ENCODE measurements at regions not wholly inside any gene's neighbourhood (a gene's known extent, or its start where the extent isn't known, plus 50 kb on each side); places are given as distances from the start of the nearest gene placed in this dataset.

DNA sequence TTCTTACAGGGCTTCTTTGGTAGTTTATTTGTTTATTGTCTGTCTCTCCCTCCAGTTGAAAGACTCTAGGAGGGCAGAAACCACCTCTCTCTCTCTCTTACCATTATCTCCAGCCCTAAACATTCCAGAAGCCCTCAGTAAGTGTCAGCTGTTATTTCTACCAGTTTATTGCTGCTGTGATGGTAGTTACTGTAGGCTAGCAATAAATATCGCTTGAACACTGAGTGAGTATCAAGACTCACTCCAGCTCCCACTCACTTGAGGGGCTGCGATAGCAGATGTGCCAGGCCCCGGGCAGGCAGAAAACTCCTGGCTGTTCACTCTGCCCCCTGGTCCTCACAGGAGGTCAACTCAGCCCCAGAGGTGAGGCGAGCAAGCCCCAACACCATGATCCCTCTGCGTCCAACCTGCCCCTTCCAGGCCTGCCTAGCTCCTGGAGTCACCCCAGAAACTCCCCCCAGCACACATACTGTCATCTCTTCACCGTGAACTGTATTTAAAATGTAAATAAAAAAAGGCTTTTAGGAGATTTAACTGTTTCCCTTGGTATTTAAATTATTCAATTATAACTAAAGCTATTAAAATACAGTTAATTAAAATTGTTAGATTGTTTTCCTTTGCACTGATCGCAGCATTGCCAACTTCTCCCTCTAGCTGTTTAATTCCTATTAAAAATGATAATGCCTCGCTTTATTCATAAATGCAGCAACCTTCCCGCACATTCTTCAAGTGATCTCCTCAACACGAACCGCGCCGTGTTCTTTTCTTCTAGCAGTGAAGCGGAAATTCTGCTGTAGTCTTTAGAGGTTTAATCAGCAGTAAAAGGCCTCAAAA lies 321.1 kb upstream of the ZMIZ1 start:
- TF ChIP-seq, protein P1, sequence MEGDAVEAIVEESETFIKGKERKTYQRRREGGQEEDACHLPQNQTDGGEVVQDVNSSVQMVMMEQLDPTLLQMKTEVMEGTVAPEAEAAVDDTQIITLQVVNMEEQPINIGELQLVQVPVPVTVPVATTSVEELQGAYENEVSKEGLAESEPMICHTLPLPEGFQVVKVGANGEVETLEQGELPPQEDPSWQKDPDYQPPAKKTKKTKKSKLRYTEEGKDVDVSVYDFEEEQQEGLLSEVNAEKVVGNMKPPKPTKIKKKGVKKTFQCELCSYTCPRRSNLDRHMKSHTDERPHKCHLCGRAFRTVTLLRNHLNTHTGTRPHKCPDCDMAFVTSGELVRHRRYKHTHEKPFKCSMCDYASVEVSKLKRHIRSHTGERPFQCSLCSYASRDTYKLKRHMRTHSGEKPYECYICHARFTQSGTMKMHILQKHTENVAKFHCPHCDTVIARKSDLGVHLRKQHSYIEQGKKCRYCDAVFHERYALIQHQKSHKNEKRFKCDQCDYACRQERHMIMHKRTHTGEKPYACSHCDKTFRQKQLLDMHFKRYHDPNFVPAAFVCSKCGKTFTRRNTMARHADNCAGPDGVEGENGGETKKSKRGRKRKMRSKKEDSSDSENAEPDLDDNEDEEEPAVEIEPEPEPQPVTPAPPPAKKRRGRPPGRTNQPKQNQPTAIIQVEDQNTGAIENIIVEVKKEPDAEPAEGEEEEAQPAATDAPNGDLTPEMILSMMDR (conservative IDR thresholded peaks at IDR 0.05; ENCODE audit: low read depth, low read length): no peak
- no peak for TF ChIP-seq EZH2phosphoT487 (IDR thresholded peaks at IDR 0.05; ENCODE audit: borderline replicate concordance, low read length)

Measured in PC-3 (cell line).